ENCODE measurements at regions not wholly inside any gene's neighbourhood (a gene's known extent, or its start where the extent isn't known, plus 50 kb on each side); places are given as distances from the start of the nearest gene placed in this dataset.

DNA sequence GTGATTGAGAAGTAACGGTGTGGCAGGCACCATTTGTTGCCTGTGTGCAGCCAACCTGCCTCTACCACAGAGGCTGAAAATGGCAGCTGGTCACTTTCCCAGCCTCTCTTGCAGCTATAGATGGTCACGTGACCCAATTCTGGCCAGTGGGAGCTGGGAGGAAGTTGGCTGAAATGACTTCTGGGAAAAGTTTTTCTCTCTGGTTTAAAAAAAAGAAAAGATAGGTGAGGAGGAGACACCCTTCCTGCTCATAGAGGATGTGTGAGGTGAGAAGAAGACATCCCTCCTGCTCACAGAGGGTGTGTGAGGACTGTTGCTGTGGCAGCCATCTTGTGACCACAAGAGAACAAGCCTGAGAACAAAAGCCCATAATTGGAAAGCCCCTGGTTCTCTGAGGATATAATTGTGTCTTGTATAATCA is 122.8 kb downstream of the SYF2 start:
- TF ChIP-seq POLR2A (IDR thresholded peaks at IDR 0.05; ENCODE audit: extremely low read depth, insufficient read length) (no peak), MYC (IDR thresholded peaks at IDR 0.05; ENCODE audit: low read depth, low read length) (no peak)
- TF ChIP-seq, protein P1, sequence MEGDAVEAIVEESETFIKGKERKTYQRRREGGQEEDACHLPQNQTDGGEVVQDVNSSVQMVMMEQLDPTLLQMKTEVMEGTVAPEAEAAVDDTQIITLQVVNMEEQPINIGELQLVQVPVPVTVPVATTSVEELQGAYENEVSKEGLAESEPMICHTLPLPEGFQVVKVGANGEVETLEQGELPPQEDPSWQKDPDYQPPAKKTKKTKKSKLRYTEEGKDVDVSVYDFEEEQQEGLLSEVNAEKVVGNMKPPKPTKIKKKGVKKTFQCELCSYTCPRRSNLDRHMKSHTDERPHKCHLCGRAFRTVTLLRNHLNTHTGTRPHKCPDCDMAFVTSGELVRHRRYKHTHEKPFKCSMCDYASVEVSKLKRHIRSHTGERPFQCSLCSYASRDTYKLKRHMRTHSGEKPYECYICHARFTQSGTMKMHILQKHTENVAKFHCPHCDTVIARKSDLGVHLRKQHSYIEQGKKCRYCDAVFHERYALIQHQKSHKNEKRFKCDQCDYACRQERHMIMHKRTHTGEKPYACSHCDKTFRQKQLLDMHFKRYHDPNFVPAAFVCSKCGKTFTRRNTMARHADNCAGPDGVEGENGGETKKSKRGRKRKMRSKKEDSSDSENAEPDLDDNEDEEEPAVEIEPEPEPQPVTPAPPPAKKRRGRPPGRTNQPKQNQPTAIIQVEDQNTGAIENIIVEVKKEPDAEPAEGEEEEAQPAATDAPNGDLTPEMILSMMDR (IDR thresholded peaks at IDR 0.05; ENCODE audit: low read depth, low read length) = no peak

All from NB4 (cell line).